Transverse colon (tissue), 4 donors: ENCODE measurements at regions not wholly inside any gene's neighbourhood (a gene's known extent, or its start where the extent isn't known, plus 50 kb on each side); places are given as distances from the start of the nearest gene placed in this dataset.
"Not testable (repeated sequence)": the region's sequence is repeated elsewhere in the genome, so short reads cannot be mapped to it uniquely, and the experiment has no call there.

Source experiments
- DNase-seq: peaks from one replicate; pipeline ENCODE4 v3.0.0-alpha.2; 2019
- H3K27ac ChIP-seq, 4 donors: fragments of 200-600 bp; sonication (generic); 2 replicates each; pipeline ENCODE4 v1.5.1; 2016 to 2018; ENCODE audit warnings: inconsistent platforms in 4 of 4
- H3K27me3 ChIP-seq: fragments of 200-600 bp; sonication (generic); 2 replicates; pipeline ENCODE4 v1.5.1; 2017; ENCODE audit warnings: inconsistent platforms
- H3K36me3 ChIP-seq, 4 donors: fragments of 200-600 bp; sonication (generic); 2 replicates each; pipeline ENCODE4 v1.5.1; 2017 to 2019; ENCODE audit warnings: inconsistent platforms in 4 of 4
- H3K4me1 ChIP-seq, 4 donors: fragments of 200-600 bp; sonication (generic); 2 replicates each; pipeline ENCODE4 v1.5.1; 2017 to 2020; ENCODE audit warnings: inconsistent platforms in 4 of 4
- H3K4me3 ChIP-seq, 4 donors: fragments of 200-600 bp; sonication (generic); 1 replicate in 1 of 4; 2 replicates in 3 of 4; pipeline versions ENCODE4 v1.5.1 to v1.6.1; 2017 to 2019; ENCODE audit warnings: inconsistent platforms in 4 of 4
- H3K9me3 ChIP-seq, 2 donors: fragments of 200-600 bp; sonication (generic); 2 replicates each; pipeline ENCODE4 v1.5.1; 2017 to 2019; ENCODE audit warnings: inconsistent platforms in 2 of 2
- EP300 ChIP-seq: sonication (generic); formaldehyde crosslinking; IDR thresholded peaks from one replicate; pipeline ENCODE4 v1.6.1; 2017; ENCODE audit warnings: antibody characterized with exemption, low read depth
- POLR2A ChIP-seq: fragments of 450-650 bp; IDR thresholded peaks from one replicate; pipeline ENCODE4 v1.6.1; 2016; ENCODE audit warnings: antibody characterized with exemption, mild to moderate bottlenecking, moderate library complexity
- POLR2AphosphoS5 ChIP-seq, 3 donors: sonication (generic); formaldehyde crosslinking; IDR thresholded peaks; one replicate each; pipeline ENCODE4 v1.6.1; 2016; ENCODE audit warnings: antibody characterized with exemption in 3 of 3
- WGBS, 2 donors: methylation state at CpG; one replicate each; pipeline ENCODE4 v1.1.5; 2018; ENCODE audit warnings: low coverage in 1 of 2; 5-methylcytosine and 5-hydroxymethylcytosine counted together
- in situ Hi-C, 4 donors: fragments of 200-750 bp; cut with MboI; loops; one replicate each; pipeline versions ENCODE4 v1.15.0 to v1.15.1; 2017; ENCODE audit warnings: low sequenced_read_pairs in 3 of 4, low pct_ligation_motif_present in 1 of 4, low pct_unique_long_range_greater_than_20kb in 1 of 4
- intact Hi-C: fragments of 100-400 bp; cut with DNase I; formaldehyde crosslinking; loops from one replicate; pipeline ENCODE4 v1.15.1; 2023; ENCODE audit warnings: low total_unique reads
- TF ChIP-seq, protein P1 (sequence below), 5 experiments: fragments of 200-600 bp in 3 of 5; fragments of 450-650 bp in 2 of 5; sonication (generic) in 3 of 5; IDR thresholded peaks; 1 replicate in 2 of 5; 2 replicates in 3 of 5; pipeline ENCODE4 v1.5.1; 2016 to 2017; ENCODE audit warnings: antibody characterized with exemption in 5 of 5, inconsistent platforms in 3 of 5, mild to moderate bottlenecking in 2 of 5, moderate library complexity in 1 of 5

DNA sequence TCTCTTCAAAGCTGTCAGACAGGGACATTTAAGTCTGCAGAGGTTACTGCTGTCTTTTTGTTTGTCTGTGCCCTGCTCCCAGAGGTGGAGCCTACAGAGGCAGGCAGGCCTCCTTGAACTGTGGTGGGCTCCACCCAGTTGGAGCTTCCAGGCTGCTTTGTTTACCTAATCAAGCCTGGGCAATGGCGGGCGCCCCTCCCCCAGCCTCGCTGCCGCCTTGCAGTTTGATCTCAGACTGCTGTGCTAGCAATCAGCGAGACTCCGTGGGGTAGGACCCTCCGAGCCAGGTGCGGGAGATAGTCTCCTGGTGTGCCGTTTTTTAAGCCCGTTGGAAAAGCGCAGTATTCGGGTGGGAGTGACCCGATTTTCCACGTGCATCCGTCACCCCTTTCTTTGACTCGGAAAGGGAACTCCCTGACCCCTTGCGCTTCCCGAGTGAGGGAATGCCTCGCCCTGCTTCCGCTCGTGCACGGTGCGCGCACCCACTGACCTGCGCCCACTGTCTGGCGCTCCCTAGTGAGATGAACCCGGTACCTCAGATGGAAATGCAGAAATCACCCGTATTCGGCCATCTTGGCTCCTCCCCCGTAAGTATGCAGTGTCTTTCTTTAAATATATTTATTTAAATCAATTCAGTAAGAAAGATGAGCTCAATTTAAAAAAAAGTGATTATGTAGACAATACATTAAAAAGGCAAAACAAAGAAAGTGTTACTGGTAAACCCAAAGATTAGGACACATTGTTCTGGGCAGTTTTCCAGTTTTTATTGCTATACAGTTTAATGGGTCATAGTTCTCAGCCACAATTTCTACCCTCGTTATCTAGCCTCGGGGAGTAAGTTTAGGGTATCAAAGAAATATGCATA lies 91.2 kb upstream of the GRM7 start:
- TF ChIP-seq, protein P1, sequence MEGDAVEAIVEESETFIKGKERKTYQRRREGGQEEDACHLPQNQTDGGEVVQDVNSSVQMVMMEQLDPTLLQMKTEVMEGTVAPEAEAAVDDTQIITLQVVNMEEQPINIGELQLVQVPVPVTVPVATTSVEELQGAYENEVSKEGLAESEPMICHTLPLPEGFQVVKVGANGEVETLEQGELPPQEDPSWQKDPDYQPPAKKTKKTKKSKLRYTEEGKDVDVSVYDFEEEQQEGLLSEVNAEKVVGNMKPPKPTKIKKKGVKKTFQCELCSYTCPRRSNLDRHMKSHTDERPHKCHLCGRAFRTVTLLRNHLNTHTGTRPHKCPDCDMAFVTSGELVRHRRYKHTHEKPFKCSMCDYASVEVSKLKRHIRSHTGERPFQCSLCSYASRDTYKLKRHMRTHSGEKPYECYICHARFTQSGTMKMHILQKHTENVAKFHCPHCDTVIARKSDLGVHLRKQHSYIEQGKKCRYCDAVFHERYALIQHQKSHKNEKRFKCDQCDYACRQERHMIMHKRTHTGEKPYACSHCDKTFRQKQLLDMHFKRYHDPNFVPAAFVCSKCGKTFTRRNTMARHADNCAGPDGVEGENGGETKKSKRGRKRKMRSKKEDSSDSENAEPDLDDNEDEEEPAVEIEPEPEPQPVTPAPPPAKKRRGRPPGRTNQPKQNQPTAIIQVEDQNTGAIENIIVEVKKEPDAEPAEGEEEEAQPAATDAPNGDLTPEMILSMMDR (IDR thresholded peaks at IDR 0.05): peak in 2 of 5 experiments; percentile 28 to 61
- 53 to 68% methylated on average over 14 to 32 of the region's 32 CpGs for WGBS, 2 donors
- H3K4me1 ChIP-seq, intact Hi-C loops, H3K36me3 ChIP-seq, H3K9me3 ChIP-seq, in situ Hi-C loops, H3K27me3 ChIP-seq: not testable (repeated sequence)
- DNase-seq: peak; percentile 67
- Histone ChIP-seq H3K27ac (peak overlapping the region; percentile 35 to 59 (median 54)), H3K4me3 (peak overlapping the region in 1 of 4 donors; percentile 43)

DNA sequence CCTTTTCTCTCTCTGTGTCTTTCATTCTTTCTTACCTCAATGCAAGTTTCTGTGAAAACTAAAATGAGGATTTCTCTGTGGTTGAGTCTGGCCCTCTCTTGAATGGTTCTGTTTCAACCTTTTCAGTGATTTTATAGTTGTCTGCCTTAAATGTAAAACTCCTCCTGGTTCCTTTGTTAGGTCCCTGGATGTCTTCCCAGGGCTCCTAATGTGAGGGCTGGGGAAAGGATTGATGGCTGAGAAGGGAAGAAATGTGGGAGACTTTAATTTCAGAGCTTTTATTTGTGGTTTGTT lies 90.6 kb upstream of the GRM7 start:
- in situ Hi-C loops: no loop called here
- H3K9me3 ChIP-seq: no peaks in the 10 kb centered on the region
- intact Hi-C loops: no loop called here

DNA sequence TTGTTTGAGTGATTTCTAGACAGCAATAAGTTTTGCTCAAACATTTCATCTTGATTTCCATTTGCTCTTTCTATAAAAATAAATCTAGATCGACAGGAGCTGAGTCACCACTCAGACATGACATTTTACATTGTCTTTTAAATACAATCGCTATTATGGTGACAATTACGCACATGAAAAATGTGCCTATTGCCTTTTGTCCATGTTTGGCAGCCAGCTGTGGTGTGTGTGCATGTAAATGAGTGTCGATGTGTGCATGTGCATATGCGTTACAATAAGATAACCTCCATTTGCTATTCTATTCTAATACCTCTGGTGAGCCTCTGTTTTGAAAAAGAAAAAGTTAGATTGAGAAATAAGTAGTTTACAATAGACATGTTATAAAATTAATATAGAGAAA lies 89.7 kb upstream of the GRM7 start:
- intact Hi-C loops: no loop called here
- no peak overlapping the region for H3K27ac ChIP-seq
- in situ Hi-C loops: no loop called here
- 61 to 70% methylated on average over 5 of the region's 5 CpGs for WGBS, 2 donors
- no peak for DNase-seq
- no peaks in the 10 kb centered on the region for H3K9me3 ChIP-seq
- H3K4me1 ChIP-seq: peaks cover 0 to 5% (median 0%) of the 10 kb centered on the region in 4 donors
- no peak overlapping the region for H3K4me3 ChIP-seq
- no peaks in the 10 kb centered on the region for H3K27me3 ChIP-seq
- TF ChIP-seq, protein P1 (IDR thresholded peaks at IDR 0.05): no peak
- TF ChIP-seq POLR2AphosphoS5 (IDR thresholded peaks at IDR 0.05): no peak
- no peak for TF ChIP-seq POLR2A
- no peak for TF ChIP-seq EP300
- H3K36me3 ChIP-seq: no peaks in the 10 kb centered on the region

More for the DNA sequence above, 90.6 kb upstream of the GRM7 start:
- TF ChIP-seq POLR2AphosphoS5 (IDR thresholded peaks at IDR 0.05) (no peak), POLR2A (no peak), EP300 (no peak)
- TF ChIP-seq, protein P1 (IDR thresholded peaks at IDR 0.05): no peak
- Histone ChIP-seq H3K4me1 (peaks cover 0 to 5% (median 0%) of the 10 kb centered on the region in 4 donors), H3K27ac (peak overlapping the region; percentile 35 to 59 (median 54)), H3K36me3 (no peaks in the 10 kb centered on the region), H3K27me3 (no peaks in the 10 kb centered on the region), H3K4me3 (peak overlapping the region in 1 of 4 donors; percentile 43)
- no peak for DNase-seq

DNA sequence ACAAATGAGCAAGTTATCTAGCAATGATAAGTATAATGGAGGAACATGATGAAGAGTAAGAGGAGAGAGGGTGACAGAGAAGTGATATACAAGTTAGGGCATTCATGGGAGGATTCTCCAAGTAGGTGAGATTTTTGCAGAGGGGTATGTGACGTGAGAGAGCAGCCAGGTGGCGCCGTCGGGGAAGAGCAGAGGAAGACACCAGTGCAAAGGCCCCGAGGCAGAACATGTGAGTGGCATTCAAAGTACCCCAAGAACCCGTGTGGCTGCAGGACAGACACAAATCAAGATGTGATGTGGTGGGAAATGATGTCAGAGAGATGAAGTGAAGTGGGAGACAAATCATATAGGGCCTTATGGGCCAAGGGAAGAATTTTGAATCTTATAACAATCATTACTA lies 81.8 kb upstream of the GRM7 start:
- no peaks in the 10 kb centered on the region for H3K4me1 ChIP-seq
- WGBS, 2 donors: 78 to 100% methylated on average over 6 of the region's 6 CpGs
- no peak for DNase-seq
- H3K4me3 ChIP-seq: no peak overlapping the region
- H3K36me3 ChIP-seq: no peaks in the 10 kb centered on the region
- in situ Hi-C loops: no loop called here
- intact Hi-C loops: no loop called here
- no peaks in the 10 kb centered on the region for H3K27me3 ChIP-seq
- H3K9me3 ChIP-seq: no peaks in the 10 kb centered on the region
- H3K27ac ChIP-seq: no peak overlapping the region
- TF ChIP-seq POLR2AphosphoS5 (IDR thresholded peaks at IDR 0.05) (no peak), POLR2A (no peak), EP300 (no peak)
- TF ChIP-seq, protein P1 (IDR thresholded peaks at IDR 0.05): no peak
